HFF-Myc (cell line): ENCODE measurements at regions not wholly inside any gene's neighbourhood (a gene's known extent, or its start where the extent isn't known, plus 50 kb on each side); places are given as distances from the start of the nearest gene placed in this dataset.
"Not testable (repeated sequence)": the region's sequence is repeated elsewhere in the genome, so short reads cannot be mapped to it uniquely, and the experiment has no call there.

Experiments
- DNase-seq: peaks from one replicate; pipeline ENCODE4 v3.0.0-alpha.2; 2011; ENCODE audit warnings: low read depth; ENCODE audit errors: extremely low read depth
- H3K4me3 ChIP-seq: replicated peaks from 2 replicates; pipeline ENCODE4 v1.5.1; 2011; ENCODE audit warnings: low read depth, mild to moderate bottlenecking, control low read depth, low read length
- TF ChIP-seq, protein P1 (sequence below): IDR thresholded peaks from 2 replicates; pipeline ENCODE4 v1.5.1; 2012; ENCODE audit warnings: mild to moderate bottlenecking, low read depth, low read length, control low read depth; ENCODE audit errors: missing control alignments

DNA sequence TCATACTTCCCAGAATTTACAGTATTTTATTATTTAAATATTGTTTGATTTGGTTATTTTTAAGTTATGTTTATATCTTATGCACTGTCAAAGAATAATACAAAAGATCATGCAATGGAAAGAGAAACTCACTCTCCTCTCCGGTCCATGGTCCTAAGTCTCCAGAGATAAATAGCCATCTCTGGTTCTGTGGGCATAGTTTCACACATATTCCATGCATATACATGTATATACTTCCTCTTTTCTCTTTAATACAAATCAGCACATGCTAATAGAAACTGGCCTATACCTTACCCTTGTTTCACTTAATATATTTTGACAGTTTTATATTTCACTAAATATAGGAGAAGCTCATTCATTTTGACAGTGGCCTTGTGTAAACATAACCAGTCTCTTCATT, 901.7 kb upstream of the CITED2 start:
- no peak for DNase-seq
- no peak overlapping the region for H3K4me3 ChIP-seq
- TF ChIP-seq, protein P1, sequence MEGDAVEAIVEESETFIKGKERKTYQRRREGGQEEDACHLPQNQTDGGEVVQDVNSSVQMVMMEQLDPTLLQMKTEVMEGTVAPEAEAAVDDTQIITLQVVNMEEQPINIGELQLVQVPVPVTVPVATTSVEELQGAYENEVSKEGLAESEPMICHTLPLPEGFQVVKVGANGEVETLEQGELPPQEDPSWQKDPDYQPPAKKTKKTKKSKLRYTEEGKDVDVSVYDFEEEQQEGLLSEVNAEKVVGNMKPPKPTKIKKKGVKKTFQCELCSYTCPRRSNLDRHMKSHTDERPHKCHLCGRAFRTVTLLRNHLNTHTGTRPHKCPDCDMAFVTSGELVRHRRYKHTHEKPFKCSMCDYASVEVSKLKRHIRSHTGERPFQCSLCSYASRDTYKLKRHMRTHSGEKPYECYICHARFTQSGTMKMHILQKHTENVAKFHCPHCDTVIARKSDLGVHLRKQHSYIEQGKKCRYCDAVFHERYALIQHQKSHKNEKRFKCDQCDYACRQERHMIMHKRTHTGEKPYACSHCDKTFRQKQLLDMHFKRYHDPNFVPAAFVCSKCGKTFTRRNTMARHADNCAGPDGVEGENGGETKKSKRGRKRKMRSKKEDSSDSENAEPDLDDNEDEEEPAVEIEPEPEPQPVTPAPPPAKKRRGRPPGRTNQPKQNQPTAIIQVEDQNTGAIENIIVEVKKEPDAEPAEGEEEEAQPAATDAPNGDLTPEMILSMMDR: no peak

DNA sequence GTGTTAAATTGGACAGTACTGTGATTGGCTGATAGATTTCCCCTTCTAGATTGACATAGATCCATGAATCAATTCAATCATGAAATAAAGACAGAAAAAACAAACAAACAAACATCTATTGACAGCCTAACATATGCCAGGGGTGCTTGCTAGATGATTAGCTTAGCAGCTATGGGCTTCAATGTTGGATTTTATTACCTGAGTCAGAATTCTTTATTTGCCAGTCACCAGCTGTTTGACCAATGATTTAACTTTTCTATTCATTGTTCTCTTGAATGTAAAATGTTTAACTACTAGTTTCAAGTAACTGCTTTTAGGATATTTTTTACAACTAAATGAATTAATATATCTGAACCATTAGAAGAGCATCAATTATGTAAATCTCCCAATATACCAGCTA, 901.3 kb upstream of the CITED2 start:
- no peak overlapping the region for H3K4me3 ChIP-seq
- no peak for DNase-seq
- TF ChIP-seq, protein P1: no peak

DNA sequence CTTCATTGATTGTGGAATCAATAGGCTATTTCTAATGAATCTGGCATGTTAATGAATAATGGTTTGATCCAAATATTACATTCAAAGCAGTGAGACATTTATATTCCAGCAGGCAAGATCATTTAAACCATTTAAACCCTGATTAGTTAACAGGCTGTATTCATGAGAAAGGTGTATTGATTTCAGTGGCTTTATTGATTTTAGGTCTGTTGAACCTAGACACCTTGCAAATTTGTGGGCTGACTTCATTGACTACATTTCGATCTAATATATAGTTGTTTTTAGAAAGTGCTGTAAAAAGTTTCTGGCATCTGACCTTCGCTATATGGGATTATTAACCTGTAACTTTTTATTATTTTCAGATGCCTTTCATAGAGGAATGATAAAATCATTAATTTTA, 900.1 kb upstream of the CITED2 start:
- TF ChIP-seq, protein P1: no peak
- DNase-seq: no peak
- no peak overlapping the region for H3K4me3 ChIP-seq

DNA sequence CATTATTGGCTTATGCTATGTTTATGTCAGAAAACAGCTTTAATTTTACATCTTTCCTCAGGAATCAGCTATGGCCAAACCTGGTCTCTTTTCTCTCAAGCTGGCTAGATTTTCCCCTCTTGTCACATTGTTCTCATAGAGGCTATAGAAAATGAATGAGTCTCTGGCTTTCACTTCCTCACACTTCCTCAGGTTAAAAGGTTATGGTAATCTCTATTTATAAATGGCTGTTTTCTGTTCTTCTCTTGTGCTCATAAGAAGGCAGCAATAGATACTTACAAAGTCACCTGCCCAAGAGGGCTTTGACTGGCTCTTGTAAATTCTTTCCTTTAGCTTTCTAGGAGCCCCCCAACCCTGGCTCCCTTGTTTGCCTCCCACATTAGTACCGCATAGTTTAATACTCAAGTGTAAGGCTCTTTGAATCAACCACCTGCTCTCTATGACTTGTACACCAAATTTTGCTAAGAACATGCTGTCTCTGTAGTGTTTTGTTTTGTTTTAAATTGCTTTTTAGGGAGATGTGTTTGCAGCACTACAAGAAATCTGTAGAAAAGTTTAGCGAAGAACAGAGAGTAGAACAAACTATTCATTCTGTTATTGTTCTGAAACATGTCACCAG, 897.4 kb upstream of the CITED2 start:
- TF ChIP-seq, protein P1: no peak
- DNase-seq: no peak
- H3K4me3 ChIP-seq: no peak overlapping the region

DNA sequence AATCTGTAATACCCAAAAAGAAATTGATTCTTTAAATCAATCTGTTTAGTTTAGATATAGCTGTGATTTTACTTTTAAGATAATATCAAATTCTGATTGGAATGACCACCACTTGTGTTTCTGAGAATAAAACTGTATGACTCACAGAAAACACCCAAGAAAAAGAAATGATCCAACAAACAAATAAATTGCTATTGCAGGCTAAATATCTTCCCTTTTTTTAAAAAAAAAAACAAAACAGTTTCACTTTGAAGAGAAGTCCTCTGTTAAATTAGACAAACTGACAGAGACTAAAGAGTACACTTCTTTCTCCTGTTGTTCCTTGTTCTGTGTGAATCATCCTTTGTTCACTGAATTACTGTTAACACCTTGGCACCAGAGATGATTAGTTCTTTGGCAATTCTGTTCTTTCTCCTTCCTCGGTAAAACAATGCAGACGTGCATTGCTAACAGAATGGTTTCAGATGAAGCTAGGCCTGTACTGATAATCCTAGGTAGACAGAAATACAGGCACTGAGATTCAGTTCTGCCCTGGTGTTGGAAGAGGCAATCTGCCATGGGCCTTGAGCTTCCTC, 895.2 kb upstream of the CITED2 start:
- H3K4me3 ChIP-seq: no peak overlapping the region
- TF ChIP-seq, protein P1: no peak
- DNase-seq: no peak

DNA sequence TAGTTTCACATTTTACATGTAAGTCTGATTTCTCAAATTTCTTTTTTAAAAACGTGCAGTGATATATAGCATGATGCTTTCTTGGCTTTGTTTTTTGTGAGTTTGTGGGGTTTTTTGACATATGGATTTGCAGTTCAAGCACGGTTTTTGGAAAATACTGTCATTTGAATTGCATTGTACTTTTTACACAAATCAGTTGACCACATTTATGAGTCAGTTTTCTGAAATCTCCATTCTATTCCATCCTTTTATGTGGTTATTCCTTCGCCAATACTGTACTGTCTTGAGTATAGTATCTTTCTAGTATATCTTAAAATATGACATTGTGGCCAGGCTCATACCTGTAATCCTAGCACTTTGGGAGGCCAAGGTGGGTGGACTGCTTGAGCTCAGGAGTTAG, 890.0 kb upstream of the CITED2 start:
- no peak for DNase-seq
- TF ChIP-seq, protein P1: no peak
- H3K4me3 ChIP-seq: no peak overlapping the region

DNA sequence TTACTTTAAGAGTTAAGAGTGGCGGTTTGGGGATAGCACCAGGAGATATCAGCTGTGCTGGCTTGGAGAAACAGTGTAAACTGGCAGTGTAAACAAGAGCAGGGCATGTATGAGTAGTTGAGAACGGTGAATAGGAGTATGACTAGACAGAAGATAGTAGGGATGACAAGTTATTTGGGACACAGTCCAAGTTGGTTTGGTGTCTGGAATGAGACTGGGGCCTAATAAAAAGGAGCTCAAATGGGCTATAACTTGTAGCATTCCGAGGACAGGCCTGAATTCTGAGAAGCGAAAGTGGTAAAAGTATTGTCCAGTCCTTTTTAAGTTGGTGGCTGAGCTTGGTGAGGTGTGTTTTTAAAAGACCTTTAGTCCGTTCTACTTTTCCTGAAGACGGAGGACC, 883.9 kb upstream of the CITED2 start:
- DNase-seq, H3K4me3 ChIP-seq: not testable (repeated sequence)
